NCI-H2227 treated with DMSO at 0.1 percent for 48 hours (cell line): ENCODE measurements at regions not wholly inside any gene's neighbourhood (a gene's known extent, or its start where the extent isn't known, plus 50 kb on each side); places are given as distances from the start of the nearest gene placed in this dataset.
"Not testable (repeated sequence)": the region's sequence is repeated elsewhere in the genome, so short reads cannot be mapped to it uniquely, and the experiment has no call there.

Source experiments
- DNase-seq: peaks from one replicate; lab custom pipeline; 2025; lab: John Stamatoyannopoulos, UW

DNA sequence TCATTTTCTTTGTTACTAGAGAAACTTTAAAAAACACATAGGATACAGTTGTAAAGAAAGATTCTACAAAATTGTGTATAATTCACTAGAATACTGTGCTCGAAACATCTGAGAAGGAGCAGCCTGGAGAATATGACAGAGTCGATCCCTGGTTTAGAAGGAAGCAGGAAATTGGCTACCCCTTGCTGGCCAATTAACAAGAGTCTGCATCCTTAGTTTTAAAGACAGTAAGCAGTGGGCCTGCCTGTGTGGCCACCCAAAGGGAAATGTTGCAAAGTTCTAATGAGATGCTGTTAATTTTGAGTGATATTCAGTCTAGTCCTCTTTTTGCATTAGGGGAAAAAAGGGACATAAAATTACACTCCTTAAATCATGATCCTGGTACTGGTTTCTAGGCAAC, 988.6 kb downstream of the PCDH17 start:
- no peak for DNase-seq

DNA sequence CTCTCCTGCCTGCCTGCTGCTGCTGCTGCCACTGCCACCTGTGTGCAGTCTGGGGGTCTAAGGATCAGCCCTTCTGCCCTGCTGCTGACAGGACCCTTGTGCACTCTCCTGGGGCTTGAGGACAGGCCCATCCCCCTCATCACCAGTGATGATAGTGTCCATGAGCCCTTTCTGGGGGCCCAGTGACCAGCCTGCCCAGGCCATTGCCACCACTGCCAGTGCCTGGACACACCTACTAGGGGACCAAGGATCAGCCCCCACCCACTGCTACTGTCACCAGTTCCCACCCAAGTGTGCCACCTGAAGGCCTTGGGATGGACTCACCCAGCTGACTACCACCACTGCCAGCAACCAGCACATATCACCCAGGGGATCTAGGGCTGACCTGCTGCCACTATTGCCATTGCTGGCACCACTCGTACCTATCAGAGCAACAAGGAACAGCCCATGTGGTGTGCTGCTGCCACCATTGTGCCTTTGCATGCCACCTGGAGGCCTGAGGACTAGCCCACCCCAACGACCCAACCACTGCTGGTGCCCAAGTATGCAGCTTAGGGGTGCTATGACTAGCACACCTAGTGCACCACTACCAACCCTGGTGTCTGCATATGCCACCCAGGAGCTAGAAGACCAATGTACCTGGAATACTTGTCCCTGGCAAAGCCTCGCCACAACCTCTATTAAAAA, 994.3 kb downstream of the PCDH17 start:
- DNase-seq = no peak

- no peak for DNase-seq
Observed at GRCh38 chr13:58630794-58631193, 999.2 kb downstream of the PCDH17 start.

- no peak for DNase-seq
Observed at GRCh38 chr13:58633226-58633625, 1001.7 kb downstream of the PCDH17 start.

DNA sequence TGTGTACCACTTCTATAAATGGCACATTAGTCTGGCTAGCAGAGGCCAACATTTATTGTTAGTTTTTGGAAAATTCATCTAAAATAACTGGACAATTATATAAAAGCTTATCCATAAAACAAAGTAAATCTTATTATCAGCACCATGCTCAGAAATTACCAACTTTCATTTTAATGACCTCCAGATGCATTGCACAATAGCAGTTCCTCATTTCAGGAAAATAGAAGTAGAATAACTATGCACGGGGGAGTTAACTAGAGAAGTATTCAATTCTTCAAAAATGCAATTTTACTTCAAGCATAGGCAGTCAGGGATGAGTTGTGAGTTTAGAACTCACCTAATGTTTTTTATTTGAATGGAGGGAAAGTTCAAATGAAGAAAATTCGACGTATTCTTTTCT, 1023.5 kb downstream of the PCDH17 start:
- no peak for DNase-seq

DNA sequence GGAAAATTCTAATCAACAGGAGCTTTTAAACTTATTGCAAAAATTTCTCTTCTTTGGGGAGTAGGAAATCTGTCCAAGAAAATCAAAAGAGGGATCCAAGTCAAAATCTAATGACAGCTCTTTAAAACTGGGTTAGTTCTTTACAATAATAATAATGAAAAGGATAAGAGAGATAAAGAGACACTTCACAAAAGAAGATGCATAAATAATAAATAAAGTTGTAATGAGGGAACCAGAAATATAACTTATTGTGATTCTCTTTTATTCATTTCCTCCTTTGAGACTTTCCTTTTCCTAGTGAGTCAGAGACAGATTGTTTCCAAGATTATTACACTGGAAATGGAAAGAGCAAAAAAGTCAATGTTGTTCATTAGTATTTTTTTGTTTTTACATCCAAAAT, 1029.3 kb downstream of the PCDH17 start:
- no peak for DNase-seq

GRCh38 chr13:58666331-58666730, 1034.8 kb downstream of the PCDH17 start:
- DNase-seq = no peak

GRCh38 chr13:58667096-58667495, 1035.6 kb downstream of the PCDH17 start:
- no peak for DNase-seq

DNA sequence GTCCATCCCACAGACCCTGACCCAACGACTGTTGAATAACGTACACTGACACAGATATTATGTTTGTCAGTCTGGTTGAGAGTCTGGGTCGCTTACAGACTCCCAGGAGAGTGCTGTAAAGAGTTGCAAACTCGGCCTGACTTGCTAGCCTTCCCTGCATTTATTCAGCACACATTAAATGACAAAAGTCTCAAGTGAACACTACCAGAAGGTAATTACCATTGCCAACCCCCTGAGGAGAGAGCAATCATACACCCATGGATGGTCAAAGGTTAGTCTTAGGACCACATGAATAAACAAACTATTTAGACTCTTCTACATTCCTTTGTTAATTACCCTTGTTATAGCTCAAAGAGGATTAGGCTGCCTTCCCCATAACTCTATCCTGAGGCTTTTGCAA, 1048.6 kb downstream of the PCDH17 start:
- no peak for DNase-seq

- no peak for DNase-seq
Observed at GRCh38 chr13:58682616-58683015, 1051.1 kb downstream of the PCDH17 start.

GRCh38 chr13:58687148-58687547, 1055.6 kb downstream of the PCDH17 start:
- no peak for DNase-seq

DNA sequence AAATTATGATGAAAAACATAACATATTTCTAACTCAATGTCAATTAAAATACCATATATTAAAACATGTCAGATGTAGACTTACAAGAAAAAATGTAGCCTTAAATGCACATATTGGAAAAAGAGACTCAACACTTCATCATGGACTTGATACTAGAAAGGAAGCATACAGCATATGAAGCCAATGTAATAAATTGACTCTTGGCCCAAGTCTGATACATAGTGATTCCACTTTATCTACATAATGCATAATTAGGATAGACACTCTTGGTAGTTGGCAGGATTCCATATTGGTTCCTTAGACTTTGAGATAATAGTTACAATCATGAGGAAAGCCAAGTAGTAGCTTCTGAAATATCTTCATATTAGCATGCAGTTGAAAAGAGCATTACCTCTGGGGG, 1067.0 kb downstream of the PCDH17 start:
- no peak for DNase-seq

GRCh38 chr13:58704953-58705352, 1073.4 kb downstream of the PCDH17 start:
- no peak for DNase-seq

DNA sequence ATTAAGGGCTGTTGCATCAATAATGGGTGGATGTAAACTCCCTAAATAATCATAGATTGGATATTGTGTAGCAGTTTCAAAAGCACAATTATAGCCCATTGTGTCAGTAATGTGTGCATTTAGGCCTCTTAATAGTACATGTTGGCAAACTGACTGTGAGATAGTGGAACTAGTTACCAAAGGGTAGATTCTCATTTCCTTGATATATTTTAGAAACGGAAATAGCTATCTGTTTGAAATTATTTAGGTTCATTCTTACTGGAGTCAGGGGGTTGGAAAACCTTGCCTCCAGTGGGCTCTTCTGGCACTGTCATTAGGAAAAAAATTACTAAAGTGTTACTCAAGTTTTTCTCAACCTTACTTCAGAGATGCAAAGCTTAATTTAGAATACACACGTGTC, 1074.9 kb downstream of the PCDH17 start:
- DNase-seq = no peak

- DNase-seq = no peak
Observed at GRCh38 chr13:58712191-58712590, 1080.6 kb downstream of the PCDH17 start.

GRCh38 chr13:58714016-58714415, 1082.5 kb downstream of the PCDH17 start:
- DNase-seq = not testable (repeated sequence)

GRCh38 chr13:58721273-58721672, 1089.7 kb downstream of the PCDH17 start:
- no peak for DNase-seq

- DNase-seq = no peak
Observed at GRCh38 chr13:58728126-58728525, 1096.6 kb downstream of the PCDH17 start.

DNA sequence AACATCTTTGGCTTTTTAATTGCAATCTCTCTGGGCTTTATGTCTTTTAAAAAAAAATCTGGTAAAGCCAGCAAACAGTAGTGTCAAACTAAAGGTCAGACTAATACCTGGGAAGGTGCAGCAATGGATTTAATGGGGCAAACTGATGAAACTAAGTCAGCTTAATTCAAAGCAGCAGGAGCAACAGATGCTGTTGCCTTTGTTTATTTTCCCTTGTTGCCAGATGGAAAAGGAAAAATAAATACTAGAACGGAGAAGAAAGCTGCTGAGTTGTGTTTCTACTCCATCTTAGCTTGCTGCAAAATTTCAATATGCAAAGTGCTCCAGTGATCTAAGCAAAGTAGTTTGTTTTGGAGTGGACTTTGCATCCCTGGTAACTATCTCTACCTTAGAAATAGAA, 1097.8 kb downstream of the PCDH17 start:
- DNase-seq = no peak

DNA sequence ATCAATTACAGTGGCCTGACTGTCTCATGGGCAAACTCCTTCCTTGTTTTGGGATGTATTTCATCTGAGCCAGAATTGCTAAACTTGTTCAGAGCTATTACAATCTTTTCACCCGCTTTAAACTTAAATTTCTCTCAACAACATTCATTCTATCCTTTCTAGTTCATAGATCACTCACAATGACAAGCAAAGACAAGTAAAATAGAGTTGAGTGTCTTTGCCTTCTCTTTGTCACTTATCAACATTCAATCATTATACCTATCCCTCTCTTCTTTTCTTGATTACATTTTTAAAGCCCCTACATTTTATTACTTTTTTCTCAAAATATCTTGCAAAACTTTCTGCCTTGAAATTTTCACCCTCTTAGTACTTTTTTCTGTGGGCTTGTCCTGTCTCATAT, 1113.1 kb downstream of the PCDH17 start:
- no peak for DNase-seq

- DNase-seq = no peak
Observed at GRCh38 chr13:58767566-58767965, 1136.0 kb downstream of the PCDH17 start.

- no peak for DNase-seq
Observed at GRCh38 chr13:58773280-58773859, 1141.8 kb downstream of the PCDH17 start.

DNA sequence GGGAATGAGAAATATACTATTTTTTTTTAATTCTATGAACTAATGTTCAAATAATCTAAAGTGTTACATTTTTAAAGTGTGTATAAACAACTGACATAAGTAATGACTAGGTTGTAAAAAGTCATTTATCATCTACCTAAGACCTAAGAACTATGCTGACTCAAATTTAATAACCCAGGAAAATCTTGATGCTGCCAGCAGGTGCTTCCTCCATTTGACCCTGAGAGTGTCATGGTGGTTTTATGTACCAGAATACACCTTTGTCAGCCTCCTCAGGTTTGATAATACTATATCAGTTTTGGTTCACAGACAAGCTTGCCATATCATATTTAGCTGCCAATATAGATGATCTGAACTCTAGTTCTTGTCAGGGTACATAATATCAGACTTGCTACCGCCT, 1151.2 kb downstream of the PCDH17 start:
- DNase-seq = no peak

GRCh38 chr13:58792854-58793253, 1161.3 kb downstream of the PCDH17 start:
- DNase-seq = no peak
